ENCODE measurements at regions not wholly inside any gene's neighbourhood (a gene's known extent, or its start where the extent isn't known, plus 50 kb on each side); places are given as distances from the start of the nearest gene placed in this dataset.
"Not testable (repeated sequence)": the region's sequence is repeated elsewhere in the genome, so short reads cannot be mapped to it uniquely, and the experiment has no call there.

DNA sequence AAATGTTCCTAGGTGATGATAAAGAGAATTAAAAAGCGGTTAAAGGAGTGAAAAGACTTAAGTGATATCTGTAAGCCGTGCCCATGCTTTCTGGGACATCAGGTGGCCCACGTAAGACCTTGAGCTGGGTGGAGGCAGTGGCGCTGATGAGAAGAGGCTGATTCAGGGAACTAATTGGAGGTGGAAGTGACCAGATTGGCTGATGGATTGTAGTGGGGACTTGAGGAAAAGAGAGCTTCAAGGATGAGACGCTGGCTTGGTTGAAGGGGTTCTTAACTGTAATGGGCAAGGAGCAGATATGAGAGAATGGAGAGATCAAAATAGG is 69.1 kb upstream of the EP300 start:
- intact Hi-C loops (cut with micrococcal nuclease): loop anchor here (2.0 kb wide), 1 partner anchor 72 kb away; the partner anchor contains the start of gene RBX1

DNA sequence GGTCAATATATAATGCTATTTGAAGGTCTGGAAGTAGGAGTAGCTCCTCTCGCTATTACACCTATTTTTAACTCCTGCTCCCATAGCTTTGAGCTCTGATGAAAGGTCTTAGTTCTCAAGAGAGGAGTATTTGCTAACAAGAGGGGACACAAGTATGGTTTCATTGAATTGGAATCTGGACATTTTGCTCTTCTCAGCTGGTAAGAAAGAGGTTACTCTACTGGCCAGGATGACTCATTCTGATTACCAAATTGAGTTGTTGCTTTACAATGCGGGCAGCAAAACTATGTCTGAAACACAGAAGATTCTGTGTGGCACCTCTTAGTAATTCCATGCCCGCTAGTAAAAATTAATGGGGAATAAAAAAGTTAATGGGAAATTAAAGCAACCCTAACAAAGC is 63.6 kb upstream of the EP300 start:
- intact Hi-C loops (cut with micrococcal nuclease): no loop called here

GRCh38 chr22:41030891-41031290 is 61.5 kb upstream of the EP300 start:
- intact Hi-C loops (cut with micrococcal nuclease): no loop called here

DNA sequence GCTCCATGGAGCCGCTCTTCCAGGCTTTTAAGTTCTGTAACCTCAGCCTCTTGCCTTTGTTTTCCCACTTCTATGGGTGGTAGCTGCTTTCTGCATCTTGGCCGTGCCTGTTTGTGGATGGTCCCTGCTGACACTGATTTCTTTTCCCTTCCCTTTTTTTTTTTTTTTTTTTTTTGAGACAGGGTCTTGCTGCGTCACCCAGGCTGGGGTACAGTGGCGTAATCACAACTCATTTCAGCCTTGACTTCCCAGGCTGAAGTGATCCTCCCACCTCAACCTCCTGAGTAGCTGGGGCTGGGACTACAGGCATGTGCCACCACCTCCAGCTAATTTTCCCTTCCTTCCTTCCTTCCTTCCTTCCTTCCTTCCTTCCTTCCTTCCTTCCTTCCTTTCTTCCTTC is 57.7 kb upstream of the EP300 start:
- intact Hi-C loops (cut with micrococcal nuclease): no loop called here

DNA sequence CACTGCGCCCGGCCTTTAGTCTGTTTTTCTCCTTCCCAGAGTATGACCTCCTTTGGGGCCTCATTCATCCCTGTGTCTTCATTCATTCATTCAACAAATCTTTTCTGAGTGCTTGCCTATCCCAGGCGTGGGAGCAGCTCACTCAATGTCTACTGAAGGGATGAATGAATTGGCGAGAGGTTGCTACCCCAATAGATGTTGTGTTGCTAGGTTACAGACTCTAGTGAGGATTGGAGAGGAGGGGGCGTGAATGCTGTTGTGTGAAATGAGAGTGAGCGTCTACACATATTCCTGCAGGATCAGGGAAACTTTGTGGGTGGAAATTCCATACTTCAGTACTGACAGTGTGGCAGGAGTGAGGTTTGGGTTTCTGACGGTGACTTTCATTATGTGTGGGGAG is 55.5 kb upstream of the EP300 start:
- intact Hi-C loops (cut with micrococcal nuclease): no loop called here

DNA sequence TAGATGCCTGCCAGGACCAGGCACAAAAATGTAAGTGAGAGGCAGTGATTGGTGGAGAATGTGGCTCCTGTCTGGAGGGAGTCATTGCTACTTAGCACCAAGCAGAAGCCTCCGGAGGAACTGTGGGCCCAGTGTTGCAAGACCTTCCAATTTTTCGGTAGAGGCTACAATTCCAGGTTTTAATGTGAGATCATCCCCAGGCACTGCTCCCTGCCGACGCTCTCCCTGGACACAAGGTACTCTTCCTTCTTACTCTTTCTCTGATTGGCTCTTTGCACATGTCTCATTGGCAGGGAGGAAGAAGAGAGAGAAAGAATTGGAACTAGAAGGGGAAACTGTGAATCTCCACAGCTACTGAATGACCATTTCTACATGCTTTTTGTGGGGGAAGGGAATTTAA is 53.7 kb upstream of the EP300 start:
- intact Hi-C loops (cut with micrococcal nuclease): no loop called here

DNA sequence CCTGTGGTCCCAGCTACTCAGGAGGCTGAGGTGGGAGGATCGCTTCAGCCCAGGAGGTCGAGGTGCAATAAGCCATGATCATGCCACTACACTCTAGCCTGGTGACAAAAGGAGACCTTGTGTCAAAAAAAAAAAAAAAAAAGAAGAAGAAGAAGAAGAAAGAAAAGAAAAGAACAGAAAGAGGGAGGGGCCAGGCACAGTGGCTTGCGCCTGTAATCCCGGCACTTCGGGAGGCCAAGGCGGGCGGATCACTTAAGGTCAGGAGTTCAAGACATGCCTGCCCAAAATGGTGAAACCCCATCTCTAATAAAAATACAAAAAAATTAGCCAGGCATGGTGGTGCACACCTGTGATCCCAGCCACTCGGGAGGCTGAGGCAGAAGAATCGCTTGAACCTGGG is 52.8 kb upstream of the EP300 start:
- intact Hi-C loops (cut with micrococcal nuclease): not testable (repeated sequence)

DNA sequence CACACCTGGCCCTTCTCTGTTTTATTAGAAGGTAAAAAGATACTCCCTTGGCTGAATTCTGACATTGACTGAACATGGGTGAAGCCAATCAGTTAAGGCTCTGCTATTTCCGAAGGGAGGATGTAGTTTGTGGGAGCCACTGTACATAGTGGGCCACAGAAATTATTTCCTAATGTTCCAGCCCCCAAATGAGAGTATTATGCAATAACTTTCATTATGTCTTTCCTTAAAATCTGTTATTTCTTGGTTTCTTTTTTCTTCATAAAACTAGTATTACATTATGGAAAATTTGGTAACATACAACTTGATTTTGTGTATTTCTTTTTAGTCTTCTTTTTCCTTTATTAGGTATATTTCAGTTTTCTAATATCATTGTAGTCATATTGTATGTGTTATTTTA is 51.9 kb upstream of the EP300 start:
- intact Hi-C loops (cut with micrococcal nuclease): no loop called here

DNA sequence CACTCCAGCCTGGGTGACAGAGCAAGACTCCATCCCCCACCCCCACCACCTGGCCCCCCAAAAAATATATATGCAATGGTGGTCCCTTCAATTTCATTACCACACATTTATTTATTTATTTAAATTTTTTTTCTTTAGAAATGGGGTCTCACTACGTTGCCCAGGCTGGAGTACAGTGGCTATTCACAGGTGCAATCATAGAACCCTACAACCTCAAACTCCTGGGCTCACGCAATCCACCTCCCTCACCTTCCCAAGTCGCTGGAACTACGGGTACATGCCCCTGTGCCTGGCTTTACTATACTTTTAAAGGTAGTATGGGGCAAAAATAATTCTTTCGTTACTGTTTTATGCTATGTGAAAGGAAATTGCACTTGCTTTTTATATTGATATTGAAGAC is 50.9 kb upstream of the EP300 start:
- intact Hi-C loops (cut with micrococcal nuclease): no loop called here

All from T-helper 2 cell treated with Interferon-gamma antibody and Interleukin-4, amounts not matched to agents 100 ng/mL and 5 ng/mL, for 36 hours (primary cell).